PC-3 (cell line): ENCODE measurements at regions not wholly inside any gene's neighbourhood (a gene's known extent, or its start where the extent isn't known, plus 50 kb on each side); places are given as distances from the start of the nearest gene placed in this dataset.

Source experiments
- ATAC-seq: fragments of 200-7000 bp; cut with Tn5 transposase; 2 replicates; pipeline ENCODE4 v1.9.1; 2020; ENCODE audit warnings: mild to moderate bottlenecking, moderate library complexity
- BruUV-seq: library from RNA; stranded (reverse); fragments of 400-500 nt; replicated peaks from 2 replicates; lab custom pipeline; 2021; lab: Mats Ljungman, UMichigan
- CTCF ChIA-PET: fragments of 300-600 bp; sonication (Branson Sonifier 250); formaldehyde crosslinking; loops from one replicate; lab custom pipeline; 2022; ENCODE audit warnings: antibody characterized with exemption; lab: Charles Lee
- POLR2A ChIA-PET: fragments of 300-600 bp; sonication (Branson Sonifier 250); formaldehyde crosslinking; loops from one replicate; lab custom pipeline; 2022; ENCODE audit warnings: antibody characterized with exemption; ENCODE audit not compliant: unreplicated experiment; lab: Charles Lee
- DNase-seq: peaks from one replicate; pipeline ENCODE4 v3.0.0-alpha.2; 2015
- H2AFZ ChIP-seq: fragments of 300-600 bp; sonication (generic); 2 replicates; pipeline ENCODE4 v1.6.0; 2016; ENCODE audit warnings: antibody characterized with exemption, low read length
- H3F3A ChIP-seq: fragments of 300-600 bp; sonication (generic); one replicate; pipeline ENCODE4 v1.6.0; 2017; ENCODE audit warnings: antibody characterized with exemption, low read length, control low read depth, mild to moderate bottlenecking; ENCODE audit not compliant: unreplicated experiment
- H3K27ac ChIP-seq: fragments of 300-600 bp; sonication (generic); 2 replicates; pipeline ENCODE4 v1.5.1; 2016; ENCODE audit warnings: mild to moderate bottlenecking, low read length
- H3K27me3 ChIP-seq: fragments of 300-600 bp; sonication (generic); 2 replicates; pipeline ENCODE4 v1.6.1; 2016; ENCODE audit warnings: low read length, mixed read lengths
- H3K36me3 ChIP-seq: fragments of 300-600 bp; sonication (generic); 2 replicates; pipeline ENCODE4 v1.6.1; 2016; ENCODE audit warnings: low read depth, mixed run types, low read length, mixed read lengths
- H3K4me1 ChIP-seq: fragments of 300-600 bp; sonication (generic); 2 replicates; pipeline ENCODE4 v1.5.1; 2016; ENCODE audit warnings: low read length; ENCODE audit not compliant: insufficient read depth
- H3K4me2 ChIP-seq: fragments of 300-600 bp; sonication (generic); 2 replicates; pipeline ENCODE4 v1.6.0; 2016; ENCODE audit warnings: low read length
- H3K4me3 ChIP-seq: fragments of 300-600 bp; sonication (generic); 2 replicates; pipeline ENCODE4 v1.5.1; 2016; ENCODE audit warnings: mild to moderate bottlenecking, low read length, mixed read lengths
- H3K79me2 ChIP-seq: fragments of 300-600 bp; sonication (generic); 2 replicates; pipeline ENCODE4 v1.6.1; 2017; ENCODE audit warnings: low read length, mixed read lengths
- H3K9ac ChIP-seq: fragments of 300-600 bp; sonication (generic); 2 replicates; pipeline ENCODE4 v1.6.0; 2016; ENCODE audit warnings: mild to moderate bottlenecking, low read length
- H3K9me2 ChIP-seq: fragments of 300-600 bp; sonication (generic); replicated peaks from 2 replicates; pipeline ENCODE4 v1.6.1; 2016; ENCODE audit warnings: mixed run types, low read length, mixed read lengths
- H3K9me3 ChIP-seq: fragments of 300-600 bp; sonication (generic); 2 replicates; pipeline ENCODE4 v1.6.1; 2016; ENCODE audit warnings: low read length, mixed read lengths
- H4K20me1 ChIP-seq: fragments of 300-600 bp; sonication (generic); 2 replicates; pipeline ENCODE4 v1.6.1; 2016; ENCODE audit warnings: low read length, mixed read lengths
- EZH2 ChIP-seq: fragments of 300-600 bp; sonication (generic); IDR thresholded peaks from one replicate; pipeline ENCODE4 v1.6.1; 2017; ENCODE audit warnings: antibody characterized with exemption, mild to moderate bottlenecking, low read length; ENCODE audit not compliant: unreplicated experiment
- EZH2phosphoT487 ChIP-seq: fragments of 300-600 bp; sonication (generic); IDR thresholded peaks from 2 replicates; pipeline ENCODE4 v1.6.1; 2018; ENCODE audit warnings: mild to moderate bottlenecking, antibody characterized with exemption, low read length, borderline replicate concordance
- intact Hi-C: fragments of 100-400 bp; cut with micrococcal nuclease; formaldehyde crosslinking; loops from 2 replicates; pipeline ENCODE4 v1.9.0; 2023
- TF ChIP-seq, protein P1 (sequence below): fragments of 300-600 bp; sonication (generic); conservative IDR thresholded peaks from 2 replicates; pipeline ENCODE4 v1.5.1; 2017; ENCODE audit warnings: antibody characterized with exemption, low read depth, mild to moderate bottlenecking, low read length

DNA sequence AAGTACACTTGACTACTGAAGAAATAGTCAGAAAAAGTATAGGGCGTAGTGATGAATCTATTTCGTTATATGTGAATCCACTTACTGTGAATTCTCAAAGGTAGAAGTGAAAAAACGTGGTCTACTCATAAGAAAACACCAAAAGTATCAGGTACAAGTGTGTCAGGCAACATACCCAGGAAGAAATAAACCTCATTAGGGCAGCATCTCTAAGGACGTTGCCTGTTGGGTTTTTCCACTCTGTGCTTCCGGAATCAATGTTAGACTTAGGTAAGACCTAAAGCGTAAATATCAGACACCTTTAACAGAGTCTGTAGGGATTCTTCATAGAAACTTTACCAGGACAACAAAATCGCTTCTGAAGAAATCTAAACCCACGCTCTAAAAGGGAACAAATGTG lies 607.2 kb upstream of the EPHA7 start:
- DNase-seq (no peak), ATAC-seq (no peak)
- Histone ChIP-seq H3K9me3 (no peaks in the 10 kb centered on the region), H3K9me2 (no peaks in the 10 kb centered on the region), H4K20me1 (no peaks in the 10 kb centered on the region), H3K27me3 (no peaks in the 10 kb centered on the region), H3K4me2 (no peak overlapping the region), H3K36me3 (no peaks in the 10 kb centered on the region), H3F3A (no peaks in the 10 kb centered on the region), H3K4me1 (no peaks in the 10 kb centered on the region), H2AFZ (no peak overlapping the region), H3K79me2 (no peaks in the 10 kb centered on the region), H3K27ac (no peak overlapping the region), H3K4me3 (no peak overlapping the region), H3K9ac (no peak overlapping the region)
- CTCF ChIA-PET, result no interaction called here
- no peak for TF ChIP-seq EZH2phosphoT487
- TF ChIP-seq EZH2, result no peak
- TF ChIP-seq, protein P1, sequence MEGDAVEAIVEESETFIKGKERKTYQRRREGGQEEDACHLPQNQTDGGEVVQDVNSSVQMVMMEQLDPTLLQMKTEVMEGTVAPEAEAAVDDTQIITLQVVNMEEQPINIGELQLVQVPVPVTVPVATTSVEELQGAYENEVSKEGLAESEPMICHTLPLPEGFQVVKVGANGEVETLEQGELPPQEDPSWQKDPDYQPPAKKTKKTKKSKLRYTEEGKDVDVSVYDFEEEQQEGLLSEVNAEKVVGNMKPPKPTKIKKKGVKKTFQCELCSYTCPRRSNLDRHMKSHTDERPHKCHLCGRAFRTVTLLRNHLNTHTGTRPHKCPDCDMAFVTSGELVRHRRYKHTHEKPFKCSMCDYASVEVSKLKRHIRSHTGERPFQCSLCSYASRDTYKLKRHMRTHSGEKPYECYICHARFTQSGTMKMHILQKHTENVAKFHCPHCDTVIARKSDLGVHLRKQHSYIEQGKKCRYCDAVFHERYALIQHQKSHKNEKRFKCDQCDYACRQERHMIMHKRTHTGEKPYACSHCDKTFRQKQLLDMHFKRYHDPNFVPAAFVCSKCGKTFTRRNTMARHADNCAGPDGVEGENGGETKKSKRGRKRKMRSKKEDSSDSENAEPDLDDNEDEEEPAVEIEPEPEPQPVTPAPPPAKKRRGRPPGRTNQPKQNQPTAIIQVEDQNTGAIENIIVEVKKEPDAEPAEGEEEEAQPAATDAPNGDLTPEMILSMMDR, result no peak
- intact Hi-C loops, result no loop called here
- no TSS peak for BruUV-seq
- POLR2A ChIA-PET, result no interaction called here

GRCh38 chr6:94005835-94006234 lies 586.5 kb upstream of the EPHA7 start:
- intact Hi-C loops, result no loop called here
- Histone ChIP-seq H3K36me3 (no peaks in the 10 kb centered on the region), H3K27me3 (no peaks in the 10 kb centered on the region), H2AFZ (no peak overlapping the region), H4K20me1 (no peaks in the 10 kb centered on the region), H3K9me3 (no peaks in the 10 kb centered on the region), H3K79me2 (no peaks in the 10 kb centered on the region), H3F3A (no peaks in the 10 kb centered on the region), H3K27ac (no peak overlapping the region), H3K9me2 (no peaks in the 10 kb centered on the region), H3K4me3 (no peak overlapping the region), H3K4me1 (no peaks in the 10 kb centered on the region), H3K9ac (no peak overlapping the region), H3K4me2 (no peak overlapping the region)
- TF ChIP-seq EZH2phosphoT487 (no peak), EZH2 (no peak)
- TF ChIP-seq, protein P1, result no peak
- ATAC-seq (no peak), DNase-seq (no peak)
- CTCF ChIA-PET, result no interaction called here
- no TSS peak for BruUV-seq
- POLR2A ChIA-PET, result no interaction called here

GRCh38 chr6:93992976-93993375 lies 573.6 kb upstream of the EPHA7 start:
- ATAC-seq (no peak), DNase-seq (no peak)
- Histone ChIP-seq H3K9me3 (no peaks in the 10 kb centered on the region), H3K9ac (no peak overlapping the region), H3K27me3 (no peaks in the 10 kb centered on the region), H3K36me3 (no peaks in the 10 kb centered on the region), H3K79me2 (no peaks in the 10 kb centered on the region), H3K4me2 (no peak overlapping the region), H3K4me3 (no peak overlapping the region), H3K4me1 (no peaks in the 10 kb centered on the region), H4K20me1 (no peaks in the 10 kb centered on the region), H3F3A (no peaks in the 10 kb centered on the region), H3K27ac (no peak overlapping the region), H2AFZ (no peak overlapping the region), H3K9me2 (no peaks in the 10 kb centered on the region)
- POLR2A ChIA-PET, result no interaction called here
- CTCF ChIA-PET, result no interaction called here
- TF ChIP-seq EZH2, result no peak
- TF ChIP-seq, protein P1, result no peak
- no peak for TF ChIP-seq EZH2phosphoT487
- intact Hi-C loops, result no loop called here
- no TSS peak for BruUV-seq
